GM10248 (cell line): ENCODE measurements at regions not wholly inside any gene's neighbourhood (a gene's known extent, or its start where the extent isn't known, plus 50 kb on each side); places are given as distances from the start of the nearest gene placed in this dataset.
"Not testable (repeated sequence)": the region's sequence is repeated elsewhere in the genome, so short reads cannot be mapped to it uniquely, and the experiment has no call there.

Source experiments
- CTCF ChIA-PET: fragments of 300-600 bp; sonication (Branson Sonifier 250); formaldehyde crosslinking; extraction: SDS; loops from one replicate; lab custom pipeline; 2021; ENCODE audit warnings: antibody characterized with exemption; lab: Yijun Ruan, JAX
- POLR2A ChIA-PET: fragments of 350-650 bp; sonication (Branson Sonifier 250); formaldehyde crosslinking; extraction: SDS; loops from one replicate; lab custom pipeline; 2020; ENCODE audit warnings: antibody characterized with exemption; lab: Yijun Ruan, JAX
- DNase-seq: peaks from one replicate; pipeline ENCODE4 v3.0.0; 2012; ENCODE audit errors: extremely low spot score
- TF ChIP-seq, protein P1 (sequence below): IDR thresholded peaks from 2 replicates; pipeline ENCODE4 v1.5.1; 2012; ENCODE audit warnings: mild to moderate bottlenecking, low read depth; ENCODE audit errors: extremely low read depth, missing control alignments, control extremely low read depth

- CTCF ChIA-PET = no interaction called here
- POLR2A ChIA-PET = no interaction called here
- TF ChIP-seq, protein P1, sequence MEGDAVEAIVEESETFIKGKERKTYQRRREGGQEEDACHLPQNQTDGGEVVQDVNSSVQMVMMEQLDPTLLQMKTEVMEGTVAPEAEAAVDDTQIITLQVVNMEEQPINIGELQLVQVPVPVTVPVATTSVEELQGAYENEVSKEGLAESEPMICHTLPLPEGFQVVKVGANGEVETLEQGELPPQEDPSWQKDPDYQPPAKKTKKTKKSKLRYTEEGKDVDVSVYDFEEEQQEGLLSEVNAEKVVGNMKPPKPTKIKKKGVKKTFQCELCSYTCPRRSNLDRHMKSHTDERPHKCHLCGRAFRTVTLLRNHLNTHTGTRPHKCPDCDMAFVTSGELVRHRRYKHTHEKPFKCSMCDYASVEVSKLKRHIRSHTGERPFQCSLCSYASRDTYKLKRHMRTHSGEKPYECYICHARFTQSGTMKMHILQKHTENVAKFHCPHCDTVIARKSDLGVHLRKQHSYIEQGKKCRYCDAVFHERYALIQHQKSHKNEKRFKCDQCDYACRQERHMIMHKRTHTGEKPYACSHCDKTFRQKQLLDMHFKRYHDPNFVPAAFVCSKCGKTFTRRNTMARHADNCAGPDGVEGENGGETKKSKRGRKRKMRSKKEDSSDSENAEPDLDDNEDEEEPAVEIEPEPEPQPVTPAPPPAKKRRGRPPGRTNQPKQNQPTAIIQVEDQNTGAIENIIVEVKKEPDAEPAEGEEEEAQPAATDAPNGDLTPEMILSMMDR = no peak
- no peak for DNase-seq
These were observed 626.0 kb downstream of the ADCYAP1 start for GRCh38 chr18:1530650-1531049.

DNA sequence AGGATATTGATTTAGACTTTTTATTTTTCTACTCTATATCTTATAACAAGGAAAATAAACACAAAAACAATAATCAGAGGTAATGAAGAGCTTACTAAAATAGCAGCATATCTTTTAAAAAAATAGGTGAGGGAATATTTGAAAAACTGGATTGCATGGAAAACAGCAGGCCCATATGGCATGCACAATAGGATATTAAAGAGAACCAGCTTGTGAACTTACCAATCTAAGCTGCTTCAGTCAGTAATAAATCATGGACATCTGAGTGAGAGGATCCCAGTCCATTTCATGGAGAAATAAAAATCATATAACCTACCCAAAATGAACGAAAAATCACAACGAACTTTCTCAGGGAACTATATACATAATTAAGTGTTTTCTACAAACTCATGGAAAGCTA is 634.6 kb downstream of the ADCYAP1 start:
- ChIA-PET POLR2A (no interaction called here), CTCF (no interaction called here)
- DNase-seq = no peak
- TF ChIP-seq, protein P1 = no peak

- CTCF ChIA-PET = interaction anchor here (1.8 kb wide), 1 partner anchor 11 kb away, joined by 4 read pairs; no protein-coding TSS in a partner anchor
- POLR2A ChIA-PET = no interaction called here
- TF ChIP-seq, protein P1 = no peak
- no peak for DNase-seq
These were observed 636.8 kb downstream of the ADCYAP1 start for GRCh38 chr18:1541478-1541877.

GRCh38 chr18:1542230-1542774 is 637.6 kb downstream of the ADCYAP1 start:
- ChIA-PET CTCF (interaction anchor here (1.8 kb wide), 1 partner anchor 10 kb away, joined by 4 read pairs; no protein-coding TSS in a partner anchor), POLR2A (no interaction called here)
- DNase-seq = no peak
- TF ChIP-seq, protein P1 = no peak

DNA sequence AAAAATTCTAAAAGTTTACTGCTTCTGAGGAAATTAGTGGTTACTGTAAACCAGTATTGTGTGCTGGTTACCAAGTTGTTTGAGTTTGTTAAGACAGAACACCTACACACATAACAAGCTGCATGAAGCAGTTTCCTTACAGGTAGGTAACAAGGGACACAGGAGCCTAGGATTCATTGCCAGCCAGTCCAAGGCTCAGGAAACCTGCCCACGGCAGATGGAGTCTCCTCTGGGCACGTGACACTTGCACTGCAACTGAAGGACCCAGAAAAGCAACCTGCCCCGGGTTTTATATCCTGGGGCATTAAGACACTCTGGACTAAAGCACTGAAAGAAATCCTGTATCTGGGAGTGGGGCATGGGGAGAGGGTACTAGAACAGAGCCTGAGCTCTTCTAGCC is 639.3 kb downstream of the ADCYAP1 start:
- ChIA-PET CTCF (no interaction called here), POLR2A (no interaction called here)
- TF ChIP-seq, protein P1 = no peak
- DNase-seq = no peak

DNA sequence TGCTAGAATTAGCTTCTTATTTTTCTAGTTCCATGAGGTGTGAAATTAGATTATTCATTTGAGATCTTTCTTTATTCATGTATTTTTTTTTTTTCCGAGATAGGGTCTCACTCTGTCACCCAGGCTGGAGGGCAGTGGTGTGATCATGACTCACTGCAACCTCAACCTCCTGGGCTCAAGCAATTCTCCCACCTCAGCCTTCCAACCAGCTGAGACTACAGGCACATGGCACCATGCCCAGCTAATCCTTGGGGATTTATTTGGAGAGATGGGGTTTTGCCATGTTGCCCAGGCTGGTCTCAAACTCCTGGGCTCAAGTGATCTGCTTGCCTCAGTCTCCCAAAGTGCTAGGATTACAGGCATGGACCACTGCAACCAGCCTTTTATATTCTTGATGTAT is 653.0 kb downstream of the ADCYAP1 start:
- POLR2A ChIA-PET, DNase-seq, CTCF ChIA-PET: not testable (repeated sequence)

DNA sequence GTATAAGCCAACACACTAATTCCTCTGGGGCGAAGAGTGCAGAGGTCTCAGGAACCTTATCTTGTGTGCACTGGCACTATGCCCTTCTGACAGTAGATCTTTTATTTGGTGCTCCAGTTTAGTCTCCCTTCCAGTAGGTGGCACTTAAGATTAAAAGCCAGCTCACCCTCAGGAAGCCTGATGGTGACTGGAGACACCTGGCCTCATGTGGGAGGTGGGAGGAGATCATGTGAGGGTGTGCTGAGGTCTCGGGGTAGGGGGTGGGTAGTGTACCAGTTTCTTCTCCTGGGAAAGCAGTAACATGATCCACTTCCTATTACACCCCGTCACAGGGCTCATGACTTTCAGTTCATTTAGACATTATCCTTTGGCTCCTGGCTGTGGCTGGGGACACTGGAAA is 654.9 kb downstream of the ADCYAP1 start:
- POLR2A ChIA-PET = no interaction called here
- CTCF ChIA-PET = interaction anchor here (1.6 kb wide), 1 partner anchor 26 kb away, joined by 3 read pairs; no protein-coding TSS in a partner anchor

More for the DNA sequence above, 654.9 kb downstream of the ADCYAP1 start:
- TF ChIP-seq, protein P1 = no peak
- DNase-seq = no peak
